K562 (cell line): ENCODE measurements at regions not wholly inside any gene's neighbourhood (a gene's known extent, or its start where the extent isn't known, plus 50 kb on each side); places are given as distances from the start of the nearest gene placed in this dataset.

Experiments
- ATAC-seq: fragments of 200-7000 bp; cut with Tn5 transposase; 3 replicates; pipeline ENCODE4 v1.9.1; 2020; ENCODE audit warnings: moderate library complexity
- BruUV-seq: library from RNA; stranded (reverse); fragments of 400-500 nt; replicated peaks from 2 replicates; lab custom pipeline; 2021; lab: Mats Ljungman, UMichigan
- CTCF ChIA-PET: fragments of 300-600 bp; formaldehyde crosslinking; extraction: SDS; loops from one replicate; lab custom pipeline; 2021; ENCODE audit warnings: low intra/inter-chr PET ratio; lab: Yijun Ruan, JAX
- POLR2A ChIA-PET: fragments of 300-600, 350-650 bp; sonication (Branson Sonifier 250); formaldehyde crosslinking; extraction: SDS; loops from one replicate; lab custom pipeline; 2021; ENCODE audit warnings: antibody characterized with exemption, inconsistent platforms; lab: Yijun Ruan, JAX
- DNase-seq, 4 experiments: peaks; one replicate each; pipeline versions ENCODE4 v3.0.0 to v3.0.0-alpha.2; 2011 to 2018; ENCODE audit warnings: low spot score in 3 of 4, mixed read lengths in 3 of 4; ENCODE audit errors: extremely low read depth in 1 of 4
- FAIRE-seq: peaks from 2 replicates; lab custom pipeline; 2011; peaks lifted over from hg19 to GRCh38; lab: Jason Lieb, UNC
- H2AFZ ChIP-seq: 2 replicates; pipeline ENCODE4 v1.6.0; 2011; ENCODE audit warnings: low read depth, low read length, control low read depth, inconsistent platforms
- H3K27ac ChIP-seq: fragments of 200-600 bp; 3 replicates; pipeline ENCODE4 v1.8.0; 2011; ENCODE audit warnings: low read depth, mild to moderate bottlenecking, control low read depth, inconsistent platforms, low read length, moderate library complexity, mixed read lengths; ENCODE audit errors: extremely low read depth
- H3K27me3 ChIP-seq, 2 experiments: fragments of 300-600 bp in 1 of 2; 2 replicates in 1 of 2; 3 replicates in 1 of 2; pipeline versions ENCODE4 v1.6.0 to v1.8.0; 2011; ENCODE audit warnings: inconsistent platforms in 2 of 2, low read length in 2 of 2, mild to moderate bottlenecking in 1 of 2, mixed read lengths in 1 of 2, moderate library complexity in 1 of 2; ENCODE audit not compliant: control insufficient read depth in 2 of 2, insufficient read depth in 2 of 2
- H3K36me3 ChIP-seq: fragments of 300-600 bp; 3 replicates; pipeline ENCODE4 v1.8.0; 2011; ENCODE audit warnings: mild to moderate bottlenecking, low read length, inconsistent platforms; ENCODE audit not compliant: control insufficient read depth, insufficient read depth
- H3K4me1 ChIP-seq, 2 experiments: fragments of 200-600 bp in 1 of 2; replicated peaks in 1 of 2; 2 replicates in 1 of 2; 3 replicates in 1 of 2; pipeline versions ENCODE4 v1.5.1 to v1.8.0; 2011; ENCODE audit warnings: inconsistent platforms in 2 of 2, low read length in 2 of 2, mild to moderate bottlenecking in 1 of 2, mixed read lengths in 1 of 2, moderate library complexity in 1 of 2; ENCODE audit not compliant: control insufficient read depth in 2 of 2, insufficient read depth in 2 of 2
- H3K4me2 ChIP-seq: 2 replicates; pipeline ENCODE4 v1.6.1; 2011; ENCODE audit warnings: low read length, control low read depth, inconsistent platforms, mixed read lengths; ENCODE audit not compliant: insufficient read depth
- H3K4me3 ChIP-seq: fragments of 200-600 bp; sonication (generic), shearing (Covaris generic); 2 replicates; pipeline ENCODE4 v1.5.1; 2016; ENCODE audit warnings: control low read depth, inconsistent platforms
- H3K79me2 ChIP-seq: fragments of 200-600 bp; 3 replicates; pipeline ENCODE4 v1.8.0; 2011; ENCODE audit warnings: low read length, inconsistent platforms; ENCODE audit not compliant: control insufficient read depth, insufficient read depth
- H3K9ac ChIP-seq, 2 experiments: 2 replicates each; pipeline versions ENCODE4 v1.6.0 to v1.6.1; 2011; ENCODE audit warnings: low read depth in 2 of 2, low read length in 2 of 2, control low read depth in 1 of 2, inconsistent platforms in 1 of 2, mild to moderate bottlenecking in 1 of 2, mixed read lengths in 1 of 2; ENCODE audit not compliant: insufficient read depth in 1 of 2
- H3K9me1 ChIP-seq: one replicate; pipeline ENCODE4 v1.6.0; 2011; ENCODE audit warnings: inconsistent platforms, mild to moderate bottlenecking, low read length, moderate library complexity; ENCODE audit not compliant: control insufficient read depth, insufficient read depth
- H3K9me3 ChIP-seq: replicated peaks from 2 replicates; pipeline ENCODE4 v1.5.1; 2011; ENCODE audit warnings: low read depth, low read length, inconsistent platforms; ENCODE audit not compliant: control insufficient read depth, insufficient read depth
- H4K20me1 ChIP-seq: replicated peaks from 2 replicates; pipeline ENCODE4 v1.6.1; 2011; ENCODE audit warnings: low read length, inconsistent platforms, mixed read lengths; ENCODE audit not compliant: control insufficient read depth, insufficient read depth
- EP400 ChIP-seq: fragments of 450-650 bp; IDR thresholded peaks from 2 replicates; pipeline ENCODE4 v1.6.1; 2017; ENCODE audit warnings: antibody characterized with exemption, mild to moderate bottlenecking, moderate library complexity
- FOSL1 ChIP-seq: fragments of 200-800 bp; sonication (Bioruptor generic); conservative IDR thresholded peaks from 2 replicates; pipeline ENCODE4 v1.6.1; 2016; ENCODE audit warnings: missing genetic modification characterization, missing compliant biosample characterization
- HDAC2 ChIP-seq: fragments of 450-650 bp; IDR thresholded peaks from 2 replicates; pipeline ENCODE4 v1.6.1; 2016; ENCODE audit warnings: mild to moderate bottlenecking
- IFI16 ChIP-seq: fragments of 250-450 bp; sonication (Bioruptor Pico); IDR thresholded peaks from 2 replicates; pipeline ENCODE4 v2.1.2; 2022; ENCODE audit warnings: mild to moderate bottlenecking, inconsistent platforms
- KLF13 ChIP-seq: fragments of 450-650 bp; IDR thresholded peaks from 2 replicates; pipeline ENCODE4 v1.6.1; 2016; ENCODE audit warnings: missing genetic modification characterization, low read depth, mild to moderate bottlenecking, missing compliant biosample characterization, moderate library complexity, borderline replicate concordance
- NBN ChIP-seq: fragments of 450-650 bp; IDR thresholded peaks from 2 replicates; pipeline ENCODE4 v1.6.1; 2016; ENCODE audit warnings: low read depth, mild to moderate bottlenecking
- NR2C2 ChIP-seq, 2 experiments: fragments of 200-800 bp in 1 of 2; sonication (Bioruptor generic) in 1 of 2; sonication (generic) in 1 of 2; formaldehyde crosslinking in 1 of 2; IDR thresholded peaks; 2 replicates each; pipeline versions ENCODE4 v1.6.1 to v1.8.0; 2016 to 2022; ENCODE audit warnings: mild to moderate bottlenecking in 1 of 2, missing compliant biosample characterization in 1 of 2, missing genetic modification characterization in 1 of 2, missing genetic modification reagents in 1 of 2
- RFX5 ChIP-seq: IDR thresholded peaks from 2 replicates; pipeline ENCODE4 v1.6.1; 2011; ENCODE audit warnings: low read depth, mild to moderate bottlenecking, improper control_type of control experiment, low read length
- WGBS: fragments of 100-300 bp; shearing (Covaris generic); methylation state at CpG from one replicate; pipeline ENCODE4 v1.1.6; 2016; ENCODE audit warnings: low coverage, mixed read lengths; ENCODE audit not compliant: insufficient coverage; ENCODE audit errors: missing lambda C conversion rate; 5-methylcytosine and 5-hydroxymethylcytosine counted together
- in situ Hi-C: fragments of 300-500 bp; cut with MboI; formaldehyde crosslinking; loops from 4 replicates; pipeline ENCODE4 v1.15.0; 2018; ENCODE audit warnings: inconsistent platforms, mixed read lengths
- intact Hi-C: fragments of 100-400 bp; cut with micrococcal nuclease; formaldehyde crosslinking; loops from 2 replicates; pipeline ENCODE4 v1.14.2; 2022
- TF ChIP-seq, protein P1 (sequence below), 2 experiments: fragments of 450-650 bp in 1 of 2; IDR thresholded peaks; 2 replicates each; pipeline ENCODE4 v1.6.1; 2011 to 2017; ENCODE audit warnings: low read depth in 2 of 2, antibody characterized with exemption in 1 of 2, borderline replicate concordance in 1 of 2, low read length in 1 of 2, mild to moderate bottlenecking in 1 of 2, mixed read lengths in 1 of 2; ENCODE audit not compliant: control insufficient read depth in 1 of 2

DNA sequence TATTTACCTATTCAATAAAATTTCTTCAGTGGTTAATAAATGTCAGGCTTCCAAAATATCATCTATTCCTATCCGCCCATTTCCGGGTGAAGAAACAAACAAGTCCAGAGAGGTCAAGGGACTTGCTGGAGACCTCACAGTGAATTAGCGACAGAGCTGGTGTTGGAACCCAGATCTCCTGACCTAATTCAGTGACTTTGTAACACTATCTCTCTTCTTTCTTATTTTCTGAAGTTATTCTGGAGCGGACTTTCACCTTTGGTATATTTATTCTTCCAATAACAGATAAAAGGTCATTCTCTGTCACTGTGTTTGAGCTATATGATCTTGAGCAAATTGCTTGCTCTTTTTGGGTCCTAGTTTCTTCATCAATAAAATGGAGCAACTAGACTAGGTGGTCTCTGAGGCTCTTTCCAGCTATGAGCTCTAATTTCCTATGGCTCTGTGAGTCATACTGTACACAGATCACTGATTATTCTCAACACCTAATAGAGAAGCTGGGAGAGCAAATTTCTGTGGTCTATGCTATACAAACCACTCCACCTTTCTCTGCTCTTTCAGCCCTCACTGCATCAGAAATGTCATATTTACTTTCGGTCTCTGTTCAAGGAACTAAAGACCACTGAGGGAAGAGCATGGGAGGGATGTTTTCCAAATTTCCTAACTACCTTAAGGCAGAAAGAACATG, 113.2 kb upstream of the IGSF1 start:
- Histone ChIP-seq H3K9me1 (no peaks in the 10 kb centered on the region), H3K9me3 (no peaks in the 10 kb centered on the region), H3K79me2 (no peaks in the 10 kb centered on the region), H2AFZ (no peak overlapping the region), H3K36me3 (no peaks in the 10 kb centered on the region), H3K4me2 (no peak overlapping the region), H3K4me3 (no peak overlapping the region), H3K4me1 (no peaks in the 10 kb centered on the region), H3K27me3 (no peaks in the 10 kb centered on the region), H4K20me1 (no peaks in the 10 kb centered on the region), H3K27ac (no peak overlapping the region), H3K9ac (no peak overlapping the region)
- POLR2A ChIA-PET: no interaction called here
- TF ChIP-seq NR2C2 (CRISPR knock-in tag; IDR thresholded peaks at IDR 0.05): no peak
- TF ChIP-seq NR2C2 (tag; IDR thresholded peaks at IDR 0.05): no peak
- TF ChIP-seq RFX5: no peak
- no peak for TF ChIP-seq IFI16
- TF ChIP-seq KLF13 (tag): no peak
- TF ChIP-seq, protein P1, sequence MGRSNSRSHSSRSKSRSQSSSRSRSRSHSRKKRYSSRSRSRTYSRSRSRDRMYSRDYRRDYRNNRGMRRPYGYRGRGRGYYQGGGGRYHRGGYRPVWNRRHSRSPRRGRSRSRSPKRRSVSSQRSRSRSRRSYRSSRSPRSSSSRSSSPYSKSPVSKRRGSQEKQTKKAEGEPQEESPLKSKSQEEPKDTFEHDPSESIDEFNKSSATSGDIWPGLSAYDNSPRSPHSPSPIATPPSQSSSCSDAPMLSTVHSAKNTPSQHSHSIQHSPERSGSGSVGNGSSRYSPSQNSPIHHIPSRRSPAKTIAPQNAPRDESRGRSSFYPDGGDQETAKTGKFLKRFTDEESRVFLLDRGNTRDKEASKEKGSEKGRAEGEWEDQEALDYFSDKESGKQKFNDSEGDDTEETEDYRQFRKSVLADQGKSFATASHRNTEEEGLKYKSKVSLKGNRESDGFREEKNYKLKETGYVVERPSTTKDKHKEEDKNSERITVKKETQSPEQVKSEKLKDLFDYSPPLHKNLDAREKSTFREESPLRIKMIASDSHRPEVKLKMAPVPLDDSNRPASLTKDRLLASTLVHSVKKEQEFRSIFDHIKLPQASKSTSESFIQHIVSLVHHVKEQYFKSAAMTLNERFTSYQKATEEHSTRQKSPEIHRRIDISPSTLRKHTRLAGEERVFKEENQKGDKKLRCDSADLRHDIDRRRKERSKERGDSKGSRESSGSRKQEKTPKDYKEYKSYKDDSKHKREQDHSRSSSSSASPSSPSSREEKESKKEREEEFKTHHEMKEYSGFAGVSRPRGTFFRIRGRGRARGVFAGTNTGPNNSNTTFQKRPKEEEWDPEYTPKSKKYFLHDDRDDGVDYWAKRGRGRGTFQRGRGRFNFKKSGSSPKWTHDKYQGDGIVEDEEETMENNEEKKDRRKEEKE (IDR thresholded peaks at IDR 0.05; ENCODE audit: borderline replicate concordance in 1 of 2, control insufficient read depth in 1 of 2, low read depth in 2 of 2, low read length in 1 of 2): no peak
- TF ChIP-seq EP400: no peak
- TF ChIP-seq NBN: no peak
- TF ChIP-seq HDAC2: no peak
- TF ChIP-seq FOSL1 (tag): 0 out of 2 replicates have a peak, but pooled peaks have one; percentile 23
- in situ Hi-C loops: no loop called here
- BruUV-seq: no TSS peak
- CTCF ChIA-PET: no interaction called here
- ATAC-seq: no peak
- FAIRE-seq: no peak
- WGBS: 11% methylated on average over 4 of the region's 5 CpGs
- intact Hi-C loops: loop anchor here (10.0 kb wide), 1 partner anchor 233 kb away; no protein-coding TSS in a partner anchor
- no peak for DNase-seq
